ENCODE measurements at regions not wholly inside any gene's neighbourhood (a gene's known extent, or its start where the extent isn't known, plus 50 kb on each side); places are given as distances from the start of the nearest gene placed in this dataset.
A peak's percentile ranks its signal among the peaks of the same experiment; 100 is the strongest.

DNA sequence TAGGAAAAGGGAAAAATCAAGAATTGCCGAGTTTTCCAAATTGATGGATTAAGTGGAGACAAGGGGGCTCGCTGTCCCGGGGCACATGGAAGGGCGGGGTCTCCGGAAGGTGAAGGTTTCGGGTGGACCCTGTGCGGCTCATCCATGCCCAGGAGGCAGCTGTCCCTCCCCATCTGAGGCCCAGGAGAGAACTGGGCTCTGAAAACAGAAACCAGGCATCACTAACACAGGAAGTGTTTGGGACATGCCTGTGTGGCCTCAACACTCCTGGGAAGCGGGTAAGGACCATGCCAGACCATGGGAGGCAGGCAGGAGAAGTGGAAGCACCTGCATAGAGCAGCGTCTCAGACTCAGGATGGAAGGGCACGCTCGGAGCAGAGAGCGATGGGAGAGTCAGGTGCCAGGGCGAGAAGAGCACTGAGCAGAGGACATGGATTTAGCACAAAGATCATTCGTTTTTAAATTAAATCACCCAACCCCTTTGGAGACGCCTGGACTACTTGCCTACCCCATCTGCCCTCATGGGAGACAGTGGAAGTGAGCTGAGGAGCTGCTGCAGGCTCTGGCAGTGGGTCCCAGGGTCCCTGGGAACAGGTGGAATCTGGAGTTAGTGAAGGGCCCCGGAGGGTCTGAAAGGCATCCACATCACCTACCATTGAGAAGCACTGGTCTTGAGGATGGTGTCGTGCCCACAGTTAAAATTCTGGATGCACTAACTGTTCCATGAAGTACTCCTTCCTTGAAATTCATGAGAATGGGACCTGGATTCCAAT is 183.2 kb upstream of the SOX1 start:
- WGBS, result 84% methylated on average over 17 of the region's 17 CpGs
- no peak overlapping the region for H3K27ac ChIP-seq
- H3K4me1 ChIP-seq (replicated peaks), result no peaks in the 10 kb centered on the region
- H3K9me3 ChIP-seq, result no peaks in the 10 kb centered on the region
- TF ChIP-seq POLR2A (IDR thresholded peaks at IDR 0.05) (no peak), POLR2AphosphoS5 (IDR thresholded peaks at IDR 0.05) (no peak)
- no peaks in the 10 kb centered on the region for H3K36me3 ChIP-seq
- intact Hi-C loops (cut with DNase I), result no loop called here
- no peak overlapping the region for H3K4me3 ChIP-seq
- no peaks in the 10 kb centered on the region for H3K27me3 ChIP-seq (replicated peaks; ENCODE audit: insufficient read depth)
- peak; percentile 2 for DNase-seq (ENCODE audit: low spot score)

DNA sequence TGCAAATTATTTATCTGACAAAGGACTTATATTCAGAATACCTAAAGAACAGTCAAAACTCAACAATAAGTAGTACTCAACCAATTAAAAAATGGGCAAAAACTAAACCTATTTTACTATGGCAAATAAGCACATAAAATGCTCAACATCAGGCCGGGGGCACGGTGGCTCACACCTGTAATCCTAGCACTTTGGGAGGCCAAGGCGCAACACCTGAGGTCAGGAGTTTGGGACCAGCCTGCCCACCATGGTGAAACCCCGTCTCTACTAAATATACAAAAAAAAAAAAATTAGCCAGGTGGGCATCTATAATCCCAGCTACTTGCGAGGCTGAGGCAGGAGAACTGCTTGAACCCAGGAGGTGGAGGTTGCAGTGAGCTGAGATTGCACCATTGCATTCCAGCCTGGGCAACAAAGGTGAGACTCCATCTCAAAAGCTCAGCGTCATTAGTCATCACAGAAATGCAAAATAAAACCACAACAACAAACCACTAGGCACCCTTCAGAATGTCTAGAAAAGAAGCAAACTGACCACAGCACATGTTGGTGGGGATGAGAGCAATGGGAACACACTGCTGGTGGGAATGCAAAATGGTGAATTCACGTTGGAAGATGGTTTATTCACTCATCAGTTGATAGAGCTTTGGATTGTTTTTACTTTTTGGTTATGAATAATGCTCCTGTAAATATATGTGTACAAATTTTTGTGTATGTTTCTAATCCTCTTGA is 180.6 kb upstream of the SOX1 start:
- no peak overlapping the region for H3K27ac ChIP-seq
- no peaks in the 10 kb centered on the region for H3K27me3 ChIP-seq (replicated peaks; ENCODE audit: insufficient read depth)
- H3K36me3 ChIP-seq, result no peaks in the 10 kb centered on the region
- DNase-seq (ENCODE audit: low spot score), result no peak
- no peaks in the 10 kb centered on the region for H3K9me3 ChIP-seq
- 64% methylated on average over 7 of the region's 7 CpGs for WGBS
- no peak overlapping the region for H3K4me3 ChIP-seq
- H3K4me1 ChIP-seq (replicated peaks), result no peaks in the 10 kb centered on the region
- intact Hi-C loops (cut with DNase I), result no loop called here
- TF ChIP-seq POLR2AphosphoS5 (IDR thresholded peaks at IDR 0.05) (no peak), POLR2A (IDR thresholded peaks at IDR 0.05) (no peak)
- TF ChIP-seq, protein P1, sequence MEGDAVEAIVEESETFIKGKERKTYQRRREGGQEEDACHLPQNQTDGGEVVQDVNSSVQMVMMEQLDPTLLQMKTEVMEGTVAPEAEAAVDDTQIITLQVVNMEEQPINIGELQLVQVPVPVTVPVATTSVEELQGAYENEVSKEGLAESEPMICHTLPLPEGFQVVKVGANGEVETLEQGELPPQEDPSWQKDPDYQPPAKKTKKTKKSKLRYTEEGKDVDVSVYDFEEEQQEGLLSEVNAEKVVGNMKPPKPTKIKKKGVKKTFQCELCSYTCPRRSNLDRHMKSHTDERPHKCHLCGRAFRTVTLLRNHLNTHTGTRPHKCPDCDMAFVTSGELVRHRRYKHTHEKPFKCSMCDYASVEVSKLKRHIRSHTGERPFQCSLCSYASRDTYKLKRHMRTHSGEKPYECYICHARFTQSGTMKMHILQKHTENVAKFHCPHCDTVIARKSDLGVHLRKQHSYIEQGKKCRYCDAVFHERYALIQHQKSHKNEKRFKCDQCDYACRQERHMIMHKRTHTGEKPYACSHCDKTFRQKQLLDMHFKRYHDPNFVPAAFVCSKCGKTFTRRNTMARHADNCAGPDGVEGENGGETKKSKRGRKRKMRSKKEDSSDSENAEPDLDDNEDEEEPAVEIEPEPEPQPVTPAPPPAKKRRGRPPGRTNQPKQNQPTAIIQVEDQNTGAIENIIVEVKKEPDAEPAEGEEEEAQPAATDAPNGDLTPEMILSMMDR (IDR thresholded peaks at IDR 0.05), result no peak

DNA sequence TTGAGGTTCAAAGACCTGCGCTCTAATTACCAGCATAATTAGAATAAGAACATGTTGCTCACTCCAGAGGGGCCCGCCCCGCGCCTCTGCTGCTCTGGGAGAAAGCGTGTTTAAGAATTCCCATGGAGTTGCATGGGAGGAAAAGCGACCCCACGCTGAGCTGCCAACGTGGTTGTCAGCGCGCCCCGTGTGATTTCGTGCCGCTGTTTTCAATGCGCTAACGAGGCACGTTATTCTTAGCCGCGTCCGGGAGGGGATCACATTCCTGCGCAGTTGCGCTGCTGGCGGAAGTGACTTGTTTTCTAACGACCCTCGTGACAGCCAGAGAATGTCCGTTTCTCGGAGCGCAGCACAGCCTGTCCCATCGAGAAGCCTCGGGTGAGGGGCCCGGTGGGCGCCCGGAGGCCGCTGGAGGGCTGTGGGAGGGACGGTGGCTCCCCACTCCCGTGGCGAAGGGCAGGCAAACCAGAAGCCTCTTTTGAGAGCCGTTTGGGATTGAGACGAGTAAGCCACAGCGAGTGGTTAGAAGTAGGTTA is 173.8 kb upstream of the SOX1 start:
- no peaks in the 10 kb centered on the region for H3K9me3 ChIP-seq
- peaks cover 9% of the 10 kb centered on the region for H3K27me3 ChIP-seq (replicated peaks; ENCODE audit: insufficient read depth)
- WGBS, result 18% methylated on average over 39 of the region's 39 CpGs
- no peak overlapping the region for H3K4me3 ChIP-seq
- no peak overlapping the region for H3K27ac ChIP-seq
- no peaks in the 10 kb centered on the region for H3K4me1 ChIP-seq (replicated peaks)
- DNase-seq (ENCODE audit: low spot score), result no peak
- H3K36me3 ChIP-seq, result no peaks in the 10 kb centered on the region
- TF ChIP-seq, protein P1 (IDR thresholded peaks at IDR 0.05), result no peak
- TF ChIP-seq POLR2A (IDR thresholded peaks at IDR 0.05) (no peak), POLR2AphosphoS5 (IDR thresholded peaks at IDR 0.05) (no peak)
- intact Hi-C loops (cut with DNase I), result no loop called here

GRCh38 chr13:111893607-111894443 is 173.1 kb upstream of the SOX1 start:
- intact Hi-C loops (cut with DNase I), result no loop called here
- H3K27me3 ChIP-seq (replicated peaks; ENCODE audit: insufficient read depth), result peaks cover 9% of the 10 kb centered on the region
- TF ChIP-seq, protein P1 (IDR thresholded peaks at IDR 0.05), result no peak
- TF ChIP-seq POLR2A (IDR thresholded peaks at IDR 0.05) (no peak), POLR2AphosphoS5 (IDR thresholded peaks at IDR 0.05) (no peak)

More at GRCh38 chr13:111893607-111894443, 173.1 kb upstream of the SOX1 start:
- WGBS, result 22% methylated on average over 34 of the region's 35 CpGs
- H3K9me3 ChIP-seq, result no peaks in the 10 kb centered on the region
- no peak overlapping the region for H3K4me3 ChIP-seq
- no peaks in the 10 kb centered on the region for H3K4me1 ChIP-seq (replicated peaks)
- no peaks in the 10 kb centered on the region for H3K36me3 ChIP-seq
- no peak overlapping the region for H3K27ac ChIP-seq
- DNase-seq (ENCODE audit: low spot score), result no peak
